ENCODE measurements at regions not wholly inside any gene's neighbourhood (a gene's known extent, or its start where the extent isn't known, plus 50 kb on each side); places are given as distances from the start of the nearest gene placed in this dataset.

- TF ChIP-seq CTCF (IDR thresholded peaks at IDR 0.05): no peak
- TF ChIP-seq POLR2A (IDR thresholded peaks at IDR 0.05): no peak
Observed at GRCh38 chr10:47206449-47207280, 93.3 kb upstream of the GDF10 start.

Data from prostate gland (tissue), 2 donors.